Activated naive CD4-positive, alpha-beta T cell treated with anti-CD3 and anti-CD28 coated beads for 36 hours (primary cell): ENCODE measurements at regions not wholly inside any gene's neighbourhood (a gene's known extent, or its start where the extent isn't known, plus 50 kb on each side); places are given as distances from the start of the nearest gene placed in this dataset.

Experiments
- CTCF ChIA-PET: fragments of 350-600 bp; sonication (Branson Sonifier 250); formaldehyde crosslinking; loops from one replicate; lab custom pipeline; 2021; ENCODE audit warnings: antibody characterized with exemption; lab: Charles Lee
- DNase-seq: peaks from one replicate; pipeline ENCODE4 v3.0.0-alpha.2; 2020
- H3K27ac Mint-ChIP-seq: one replicate; pipeline ENCODE4 v1.8.0; 2021; ENCODE audit warnings: mild to moderate bottlenecking, mixed read lengths
- H3K27me3 Mint-ChIP-seq: one replicate; pipeline ENCODE4 v1.8.0; 2021; ENCODE audit warnings: low read depth, mixed read lengths
- H3K36me3 Mint-ChIP-seq: one replicate; pipeline ENCODE4 v1.8.0; 2021; ENCODE audit warnings: low read depth, mixed read lengths
- H3K4me1 Mint-ChIP-seq: one replicate; pipeline ENCODE4 v1.8.0; 2021; ENCODE audit warnings: low read depth, mixed read lengths
- H3K4me3 Mint-ChIP-seq: one replicate; pipeline ENCODE4 v1.8.0; 2021; ENCODE audit warnings: mild to moderate bottlenecking, moderate library complexity, mixed read lengths
- H3K9me3 Mint-ChIP-seq: one replicate; pipeline ENCODE4 v1.8.0; 2021; ENCODE audit warnings: mixed read lengths
- intact Hi-C: fragments of 100-400 bp; cut with micrococcal nuclease; formaldehyde crosslinking; loops from one replicate; pipeline ENCODE4 v1.15.1; 2023

DNA sequence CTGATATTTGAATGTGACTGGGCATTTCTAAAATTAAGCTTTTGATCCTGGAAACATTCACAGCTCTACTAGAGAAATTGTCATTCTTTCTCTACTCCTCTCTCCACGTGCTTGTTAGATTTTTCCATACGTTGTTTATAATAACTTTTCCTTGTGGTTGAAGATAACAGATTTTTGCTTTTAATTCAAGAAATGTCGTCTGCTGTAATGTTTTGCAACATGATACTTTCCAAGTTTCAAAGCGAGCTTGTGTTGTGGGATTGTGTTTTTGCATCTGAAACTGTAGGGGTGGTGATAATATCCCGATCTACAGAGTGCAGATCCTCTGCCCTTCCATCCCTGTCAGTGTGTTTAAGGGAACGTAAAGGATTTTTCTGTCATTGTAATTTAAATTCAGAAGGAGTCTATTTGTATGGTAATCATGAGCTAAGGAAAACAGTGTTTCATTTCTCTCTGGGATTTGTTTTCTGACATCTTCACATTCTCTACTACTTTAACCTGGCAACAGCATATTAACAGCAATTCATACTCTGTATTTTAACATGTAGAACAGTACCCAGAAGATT, 321.4 kb downstream of the FAT3 start:
- Mint-ChIP-seq H3K27me3 (no peaks in the 10 kb centered on the region), H3K4me3 (no peak overlapping the region), H3K27ac (no peak overlapping the region), H3K4me1 (no peaks in the 10 kb centered on the region), H3K9me3 (no peaks in the 10 kb centered on the region), H3K36me3 (no peaks in the 10 kb centered on the region)
- CTCF ChIA-PET, result no interaction called here
- intact Hi-C loops, result no loop called here
- no peak for DNase-seq

DNA sequence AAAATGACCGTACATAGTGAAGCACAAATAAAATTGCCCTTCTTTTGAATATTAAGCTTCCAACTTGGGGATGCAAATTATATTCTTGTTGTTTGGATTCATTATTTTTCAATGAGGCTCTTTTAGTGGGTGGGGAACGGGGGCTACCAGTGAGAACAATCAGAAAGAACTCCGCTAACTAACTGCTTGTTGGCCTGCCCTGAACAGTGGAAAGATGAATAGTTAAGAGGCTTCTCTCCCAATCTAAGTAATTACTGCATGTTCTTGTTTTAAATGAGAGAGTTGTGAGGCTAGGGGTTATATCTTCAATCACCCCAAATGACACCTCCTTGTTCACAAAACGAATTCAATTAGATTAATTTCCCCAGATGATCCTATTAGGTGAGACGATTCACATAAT, 322.0 kb downstream of the FAT3 start:
- H3K4me3 Mint-ChIP-seq, result no peak overlapping the region
- DNase-seq, result no peak
- no peaks in the 10 kb centered on the region for H3K4me1 Mint-ChIP-seq
- no peaks in the 10 kb centered on the region for H3K27me3 Mint-ChIP-seq
- no peaks in the 10 kb centered on the region for H3K36me3 Mint-ChIP-seq
- intact Hi-C loops, result no loop called here
- CTCF ChIA-PET, result no interaction called here
- no peaks in the 10 kb centered on the region for H3K9me3 Mint-ChIP-seq
- H3K27ac Mint-ChIP-seq, result no peak overlapping the region

DNA sequence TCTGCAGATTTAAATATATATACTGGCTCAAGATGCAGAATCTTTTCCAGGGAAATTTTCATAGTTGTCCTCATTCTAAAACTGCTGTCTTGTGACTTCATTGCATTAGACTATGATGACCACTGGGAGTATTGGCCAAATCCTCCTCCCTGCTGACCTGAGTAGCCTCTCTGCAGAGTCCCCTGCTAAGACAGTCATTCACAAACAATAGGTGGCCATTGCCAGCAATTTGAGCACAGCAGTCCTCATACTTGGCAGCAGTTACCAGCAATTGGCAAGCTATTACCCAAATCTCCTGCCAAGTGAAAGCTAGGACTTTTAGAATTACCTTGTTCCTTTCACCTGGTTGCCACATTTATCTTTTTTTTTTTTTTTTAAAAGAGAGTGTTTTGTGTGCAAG, 325.8 kb downstream of the FAT3 start:
- intact Hi-C loops, result no loop called here
- Mint-ChIP-seq H3K36me3 (no peaks in the 10 kb centered on the region), H3K27ac (no peak overlapping the region), H3K4me3 (no peak overlapping the region), H3K27me3 (no peaks in the 10 kb centered on the region), H3K9me3 (no peaks in the 10 kb centered on the region), H3K4me1 (no peaks in the 10 kb centered on the region)
- no peak for DNase-seq
- CTCF ChIA-PET, result no interaction called here

DNA sequence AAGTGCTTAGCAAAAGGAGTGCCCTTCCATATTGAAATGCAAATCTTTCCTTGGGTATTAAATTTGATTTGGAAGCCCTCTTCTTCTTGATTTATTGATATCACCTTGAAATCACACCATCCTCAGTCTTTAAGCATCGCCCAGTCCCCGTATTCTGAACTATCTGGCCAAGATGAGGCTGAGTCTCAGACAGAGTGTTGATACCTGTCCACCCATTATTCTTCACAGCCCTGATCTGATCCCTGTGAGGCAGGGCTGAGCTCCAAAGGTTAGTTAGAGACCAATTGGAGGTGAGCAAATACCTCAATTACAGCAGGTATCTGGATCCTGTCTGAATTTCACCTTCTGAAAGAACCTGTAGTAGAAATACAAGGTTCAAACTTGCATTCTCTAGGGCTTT, 326.3 kb downstream of the FAT3 start:
- Mint-ChIP-seq H3K27me3 (no peaks in the 10 kb centered on the region), H3K27ac (no peak overlapping the region), H3K4me3 (no peak overlapping the region), H3K9me3 (no peaks in the 10 kb centered on the region), H3K36me3 (no peaks in the 10 kb centered on the region), H3K4me1 (no peaks in the 10 kb centered on the region)
- DNase-seq, result no peak
- CTCF ChIA-PET, result no interaction called here
- intact Hi-C loops, result no loop called here

DNA sequence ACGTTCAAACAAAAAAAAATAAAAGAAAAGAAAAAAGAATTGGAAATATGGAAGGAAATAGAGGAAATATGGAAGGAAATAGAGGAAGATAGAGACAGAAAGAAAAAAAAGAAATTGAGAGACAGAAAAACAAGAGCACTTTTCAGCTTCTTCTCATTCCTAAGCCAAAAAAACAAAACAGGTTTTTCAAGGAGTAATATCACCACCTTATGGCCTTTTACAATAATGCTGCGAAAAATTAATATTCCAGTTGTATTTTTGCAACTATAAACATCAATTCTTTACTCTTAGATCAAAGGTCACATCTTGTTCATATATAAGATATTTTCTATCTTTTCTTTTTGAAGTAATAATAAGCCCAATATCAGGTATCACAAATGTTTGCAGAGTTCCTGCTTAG, 328.3 kb downstream of the FAT3 start:
- H3K27ac Mint-ChIP-seq, result no peak overlapping the region
- no peak for DNase-seq
- CTCF ChIA-PET, result interaction anchor here (0.7 kb wide), 1 partner anchor 484 kb away, joined by 3 read pairs; no protein-coding TSS in a partner anchor
- H3K4me1 Mint-ChIP-seq, result no peaks in the 10 kb centered on the region
- intact Hi-C loops, result no loop called here
- H3K27me3 Mint-ChIP-seq, result no peaks in the 10 kb centered on the region
- no peak overlapping the region for H3K4me3 Mint-ChIP-seq
- H3K36me3 Mint-ChIP-seq, result no peaks in the 10 kb centered on the region
- no peaks in the 10 kb centered on the region for H3K9me3 Mint-ChIP-seq

DNA sequence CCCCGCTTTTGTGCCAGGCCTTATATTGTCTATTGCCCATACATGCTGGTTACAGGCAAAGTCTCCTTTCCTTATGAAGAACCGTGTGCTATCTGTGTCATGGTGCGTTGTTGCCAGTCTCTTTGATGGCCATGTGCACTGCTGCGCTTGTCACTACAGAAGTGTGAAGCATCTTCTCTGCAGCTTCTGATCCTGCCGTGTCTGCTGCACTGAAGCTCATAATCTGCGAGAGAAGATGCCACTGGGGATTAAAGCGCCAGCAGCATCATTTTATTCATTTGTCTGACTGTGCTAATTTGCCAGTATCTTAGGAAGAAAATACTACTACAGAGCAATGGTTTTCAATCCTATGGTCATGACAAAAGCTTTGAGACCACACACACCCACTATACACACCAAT, 330.1 kb downstream of the FAT3 start:
- no peak overlapping the region for H3K27ac Mint-ChIP-seq
- intact Hi-C loops, result no loop called here
- H3K36me3 Mint-ChIP-seq, result no peaks in the 10 kb centered on the region
- no peaks in the 10 kb centered on the region for H3K27me3 Mint-ChIP-seq
- no peaks in the 10 kb centered on the region for H3K4me1 Mint-ChIP-seq
- CTCF ChIA-PET, result no interaction called here
- no peak overlapping the region for H3K4me3 Mint-ChIP-seq
- no peak for DNase-seq
- no peaks in the 10 kb centered on the region for H3K9me3 Mint-ChIP-seq

DNA sequence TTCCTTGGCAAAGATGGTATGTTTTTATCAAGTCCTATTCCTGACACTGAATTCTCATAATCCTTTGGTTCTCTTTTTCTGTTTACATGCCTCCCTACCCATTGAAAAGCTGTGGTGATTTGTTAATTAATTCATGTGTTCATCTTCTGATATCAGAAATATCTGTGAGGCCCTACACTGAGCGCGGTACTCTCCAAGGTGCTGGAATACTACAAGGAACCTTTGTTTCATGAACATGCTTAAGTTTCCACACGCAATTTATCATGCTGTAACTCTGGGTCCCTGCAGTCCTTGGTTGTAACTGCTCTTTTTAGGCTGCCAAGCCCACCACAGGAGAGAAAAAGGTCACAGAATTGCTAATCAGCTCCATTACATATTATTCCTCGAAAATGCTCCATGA, 331.8 kb downstream of the FAT3 start:
- Mint-ChIP-seq H3K36me3 (no peaks in the 10 kb centered on the region), H3K9me3 (no peaks in the 10 kb centered on the region), H3K4me1 (no peaks in the 10 kb centered on the region), H3K27me3 (no peaks in the 10 kb centered on the region), H3K4me3 (no peak overlapping the region), H3K27ac (no peak overlapping the region)
- CTCF ChIA-PET, result no interaction called here
- no peak for DNase-seq
- intact Hi-C loops, result no loop called here

DNA sequence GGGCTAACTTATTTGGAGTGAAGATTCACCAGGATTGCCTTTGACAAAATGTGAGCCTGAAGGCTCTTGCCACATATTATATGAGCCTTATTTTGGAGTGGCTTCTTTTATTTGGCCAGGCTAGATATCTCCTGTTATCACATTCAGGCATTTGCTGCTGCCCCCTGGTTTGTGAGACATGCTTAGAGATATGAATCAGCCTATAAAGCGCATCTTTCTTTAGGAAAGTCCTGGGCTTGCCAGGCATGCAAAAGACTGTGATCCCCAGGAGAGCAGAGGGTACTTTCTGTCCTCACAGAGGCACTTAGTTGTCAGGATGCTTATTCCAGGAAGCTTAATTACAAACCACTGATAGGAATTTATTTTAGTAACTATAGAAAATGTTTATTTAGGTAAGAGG, 333.3 kb downstream of the FAT3 start:
- CTCF ChIA-PET, result interaction anchor here (0.6 kb wide), 1 partner anchor 476 kb away, joined by 4 read pairs; no protein-coding TSS in a partner anchor
- no peak for DNase-seq
- H3K36me3 Mint-ChIP-seq, result no peaks in the 10 kb centered on the region
- peaks cover 2% of the 10 kb centered on the region for H3K27me3 Mint-ChIP-seq
- intact Hi-C loops, result no loop called here
- H3K27ac Mint-ChIP-seq, result no peak overlapping the region
- no peak overlapping the region for H3K4me3 Mint-ChIP-seq
- no peaks in the 10 kb centered on the region for H3K4me1 Mint-ChIP-seq
- H3K9me3 Mint-ChIP-seq, result no peaks in the 10 kb centered on the region

DNA sequence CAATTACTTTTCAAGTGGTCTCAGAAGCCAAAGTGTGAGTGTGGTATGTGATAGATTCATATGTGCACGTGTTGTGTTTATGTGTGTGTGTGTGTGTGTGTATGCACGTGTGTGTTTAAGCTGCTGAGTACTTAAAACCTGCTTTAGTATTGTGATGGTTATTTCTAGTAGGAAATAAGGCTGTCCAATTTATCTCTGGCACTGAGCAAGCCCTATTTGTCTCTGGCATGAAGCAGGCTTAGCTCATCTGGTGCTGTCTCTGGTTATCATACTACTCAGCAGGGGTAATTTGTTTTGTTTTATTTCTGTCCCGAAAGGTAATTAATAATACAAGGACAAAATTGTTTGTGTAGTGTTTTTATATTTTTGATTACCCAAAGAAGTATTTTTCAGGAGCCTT, 333.7 kb downstream of the FAT3 start:
- intact Hi-C loops, result no loop called here
- CTCF ChIA-PET, result interaction anchor here (0.6 to 0.7 kb wide), 2 partner anchors 312 to 475 kb away, joined by 3 to 4 read pairs; no protein-coding TSS in a partner anchor
- no peak overlapping the region for H3K27ac Mint-ChIP-seq

DNA sequence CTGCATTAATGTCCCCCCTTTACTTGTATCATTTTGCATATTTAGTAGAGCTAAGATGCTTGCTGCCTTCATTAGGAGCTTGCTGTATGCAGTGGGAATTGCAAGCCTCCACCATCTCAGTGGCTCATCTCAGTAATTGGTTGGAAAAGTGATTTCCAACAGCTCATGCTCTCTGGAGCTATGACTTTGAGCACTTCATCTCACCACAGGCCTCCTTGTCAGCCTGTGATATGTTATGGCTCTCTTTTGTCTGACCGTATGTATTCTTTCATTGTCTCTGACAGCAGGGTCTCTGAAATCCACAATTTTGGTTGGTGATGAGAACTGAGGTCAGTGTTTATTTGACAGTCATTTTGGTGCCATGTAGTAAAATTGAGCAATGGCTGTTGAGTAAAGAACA, 345.1 kb downstream of the FAT3 start:
- no peaks in the 10 kb centered on the region for H3K9me3 Mint-ChIP-seq
- no peak overlapping the region for H3K4me3 Mint-ChIP-seq
- intact Hi-C loops, result no loop called here
- no peaks in the 10 kb centered on the region for H3K4me1 Mint-ChIP-seq
- H3K27ac Mint-ChIP-seq, result no peak overlapping the region
- H3K36me3 Mint-ChIP-seq, result no peaks in the 10 kb centered on the region
- H3K27me3 Mint-ChIP-seq, result no peaks in the 10 kb centered on the region
- no peak for DNase-seq
- CTCF ChIA-PET, result no interaction called here

More for the DNA sequence above, 333.7 kb downstream of the FAT3 start:
- no peak for DNase-seq
- Mint-ChIP-seq H3K27me3 (peaks cover 2% of the 10 kb centered on the region), H3K4me1 (no peaks in the 10 kb centered on the region), H3K9me3 (no peaks in the 10 kb centered on the region), H3K36me3 (no peaks in the 10 kb centered on the region), H3K4me3 (no peak overlapping the region)

DNA sequence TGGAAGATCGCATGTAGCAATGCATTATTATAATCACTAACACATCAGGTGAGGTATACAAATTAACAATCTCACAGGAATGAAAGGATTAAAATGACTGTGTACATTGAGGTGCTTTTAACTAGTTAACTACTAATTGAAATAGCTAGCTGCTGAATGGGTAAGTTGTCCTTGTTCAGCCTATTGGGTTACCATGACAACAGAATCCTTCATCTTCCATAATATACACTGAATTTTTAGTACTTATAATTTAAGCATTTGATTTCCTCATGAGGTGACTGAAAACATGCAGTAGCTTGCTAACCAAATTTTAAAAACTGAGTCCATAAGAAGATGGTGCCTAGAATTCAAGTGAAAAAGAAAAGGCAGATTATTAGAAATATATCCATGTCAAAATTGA, 347.9 kb downstream of the FAT3 start:
- intact Hi-C loops, result no loop called here
- H3K9me3 Mint-ChIP-seq, result no peaks in the 10 kb centered on the region
- H3K27me3 Mint-ChIP-seq, result no peaks in the 10 kb centered on the region
- no peak overlapping the region for H3K27ac Mint-ChIP-seq
- no peak overlapping the region for H3K4me3 Mint-ChIP-seq
- CTCF ChIA-PET, result no interaction called here
- DNase-seq, result no peak
- H3K36me3 Mint-ChIP-seq, result no peaks in the 10 kb centered on the region
- H3K4me1 Mint-ChIP-seq, result no peaks in the 10 kb centered on the region

DNA sequence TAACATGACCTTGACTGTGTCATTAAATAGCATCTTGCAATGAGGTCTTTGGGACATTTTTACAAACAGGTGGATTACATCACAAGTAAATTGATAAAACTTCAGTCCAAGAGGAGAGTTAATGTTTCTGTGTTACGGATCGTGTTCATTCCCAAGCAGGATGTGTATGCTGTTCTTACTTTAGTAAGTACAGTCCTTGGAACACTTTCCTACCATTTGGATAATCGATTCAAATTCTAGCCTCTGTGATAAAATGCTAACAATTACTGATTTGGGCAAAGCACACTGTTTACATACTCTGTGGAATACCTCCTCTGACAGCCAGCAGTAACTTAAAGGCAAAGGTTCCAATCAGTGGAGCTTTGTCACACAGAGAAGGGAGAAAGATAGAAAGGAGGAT, 351.7 kb downstream of the FAT3 start:
- CTCF ChIA-PET, result no interaction called here
- intact Hi-C loops, result no loop called here
- no peaks in the 10 kb centered on the region for H3K4me1 Mint-ChIP-seq
- no peak for DNase-seq
- H3K27ac Mint-ChIP-seq, result no peak overlapping the region
- H3K36me3 Mint-ChIP-seq, result no peaks in the 10 kb centered on the region
- no peaks in the 10 kb centered on the region for H3K27me3 Mint-ChIP-seq
- H3K4me3 Mint-ChIP-seq, result no peak overlapping the region
- H3K9me3 Mint-ChIP-seq, result no peaks in the 10 kb centered on the region

DNA sequence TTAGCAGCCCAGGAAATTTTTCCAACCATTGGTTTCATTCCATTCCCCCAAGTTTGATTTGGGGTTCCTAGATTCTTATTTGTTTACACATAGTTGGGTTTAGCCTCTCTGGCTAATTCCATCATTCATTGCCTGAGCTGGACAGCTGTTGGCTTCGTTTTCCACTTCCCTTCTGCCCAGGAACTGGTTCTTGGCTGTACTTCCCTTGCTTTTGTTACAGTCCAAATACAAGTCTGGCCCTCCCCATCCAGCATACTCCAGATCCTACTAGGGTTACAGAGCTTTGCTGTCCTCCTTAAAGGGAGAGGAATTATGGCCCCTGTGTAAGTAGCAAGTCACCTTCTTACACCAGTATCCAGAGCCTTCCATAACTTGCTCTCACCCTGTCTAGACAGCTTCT, 356.3 kb downstream of the FAT3 start:
- DNase-seq, result no peak
- CTCF ChIA-PET, result no interaction called here
- Mint-ChIP-seq H3K27me3 (no peaks in the 10 kb centered on the region), H3K4me3 (no peak overlapping the region), H3K9me3 (no peaks in the 10 kb centered on the region), H3K27ac (no peak overlapping the region), H3K4me1 (no peaks in the 10 kb centered on the region), H3K36me3 (no peaks in the 10 kb centered on the region)
- intact Hi-C loops, result no loop called here
